ENCODE measurements at regions not wholly inside any gene's neighbourhood (a gene's known extent, or its start where the extent isn't known, plus 50 kb on each side); places are given as distances from the start of the nearest gene placed in this dataset.

GRCh38 chr4:138656990-138657389 lies 358.6 kb upstream of the NOCT start:
- Histone ChIP-seq H3K27ac (ENCODE audit: low read depth, low read length) (no peak overlapping the region), H3K79me2 (ENCODE audit: insufficient read depth, low read length) (no peaks in the 10 kb centered on the region), H3K36me3 (ENCODE audit: insufficient read depth, low read length) (no peaks in the 10 kb centered on the region), H3K27me3 (ENCODE audit: insufficient read depth, low read length) (no peaks in the 10 kb centered on the region), H3K4me3 (ENCODE audit: insufficient read depth, low read length) (no peak overlapping the region), H3K4me2 (ENCODE audit: insufficient read depth, low read length) (no peak overlapping the region), H4K20me1 (ENCODE audit: insufficient read depth, low read length) (no peaks in the 10 kb centered on the region), H3K4me1 (ENCODE audit: insufficient read depth, low read length) (no peaks in the 10 kb centered on the region), H3K9me3 (ENCODE audit: low read depth, low read length) (no peaks in the 10 kb centered on the region), H2AFZ (ENCODE audit: low read length) (no peak overlapping the region)
- TF ChIP-seq CTCF (IDR thresholded peaks at IDR 0.05; ENCODE audit: extremely low read depth, low read depth, low read length) = no peak
- no peak for DNase-seq (ENCODE audit: insufficient read length, low spot score, missing footprints)

- Histone ChIP-seq H3K27me3 (ENCODE audit: insufficient read depth, low read length) (no peaks in the 10 kb centered on the region), H3K36me3 (ENCODE audit: insufficient read depth, low read length) (no peaks in the 10 kb centered on the region), H4K20me1 (ENCODE audit: insufficient read depth, low read length) (no peaks in the 10 kb centered on the region), H2AFZ (ENCODE audit: low read length) (no peak overlapping the region), H3K4me3 (ENCODE audit: insufficient read depth, low read length) (no peak overlapping the region), H3K4me2 (ENCODE audit: insufficient read depth, low read length) (no peak overlapping the region), H3K9me3 (ENCODE audit: low read depth, low read length) (no peaks in the 10 kb centered on the region), H3K27ac (ENCODE audit: low read depth, low read length) (no peak overlapping the region), H3K4me1 (ENCODE audit: insufficient read depth, low read length) (peaks cover 6% of the 10 kb centered on the region), H3K79me2 (ENCODE audit: insufficient read depth, low read length) (no peaks in the 10 kb centered on the region)
- no peak for DNase-seq (ENCODE audit: insufficient read length, low spot score, missing footprints)
- TF ChIP-seq CTCF (IDR thresholded peaks at IDR 0.05; ENCODE audit: extremely low read depth, low read depth, low read length) = no peak
These were observed 359.6 kb upstream of the NOCT start for GRCh38 chr4:138655985-138656384.

GRCh38 chr4:138655286-138655685 lies 360.3 kb upstream of the NOCT start:
- Histone ChIP-seq H3K4me1 (ENCODE audit: insufficient read depth, low read length) (peaks cover 10% of the 10 kb centered on the region), H2AFZ (ENCODE audit: low read length) (no peak overlapping the region), H3K27ac (ENCODE audit: low read depth, low read length) (no peak overlapping the region), H3K4me3 (ENCODE audit: insufficient read depth, low read length) (no peak overlapping the region), H3K27me3 (ENCODE audit: insufficient read depth, low read length) (no peaks in the 10 kb centered on the region), H3K79me2 (ENCODE audit: insufficient read depth, low read length) (no peaks in the 10 kb centered on the region), H3K9me3 (ENCODE audit: low read depth, low read length) (no peaks in the 10 kb centered on the region), H4K20me1 (ENCODE audit: insufficient read depth, low read length) (no peaks in the 10 kb centered on the region), H3K36me3 (ENCODE audit: insufficient read depth, low read length) (no peaks in the 10 kb centered on the region), H3K4me2 (ENCODE audit: insufficient read depth, low read length) (no peak overlapping the region)
- no peak for TF ChIP-seq CTCF (IDR thresholded peaks at IDR 0.05; ENCODE audit: extremely low read depth, low read depth, low read length)
- DNase-seq (ENCODE audit: insufficient read length, low spot score, missing footprints) = no peak

- Histone ChIP-seq H3K4me3 (ENCODE audit: insufficient read depth, low read length) (no peak overlapping the region), H3K9me3 (ENCODE audit: low read depth, low read length) (no peaks in the 10 kb centered on the region), H4K20me1 (ENCODE audit: insufficient read depth, low read length) (no peaks in the 10 kb centered on the region), H3K79me2 (ENCODE audit: insufficient read depth, low read length) (no peaks in the 10 kb centered on the region), H2AFZ (ENCODE audit: low read length) (peak overlapping the region; percentile 53), H3K4me2 (ENCODE audit: insufficient read depth, low read length) (peak overlapping the region; percentile 52), H3K27me3 (ENCODE audit: insufficient read depth, low read length) (no peaks in the 10 kb centered on the region), H3K4me1 (ENCODE audit: insufficient read depth, low read length) (peaks cover 12% of the 10 kb centered on the region), H3K36me3 (ENCODE audit: insufficient read depth, low read length) (no peaks in the 10 kb centered on the region), H3K27ac (ENCODE audit: low read depth, low read length) (peak overlapping the region; percentile 77)
- peak; percentile 80 for DNase-seq (ENCODE audit: insufficient read length, low spot score, missing footprints)
- TF ChIP-seq CTCF (IDR thresholded peaks at IDR 0.05; ENCODE audit: extremely low read depth, low read depth, low read length) = no peak
These were observed 364.6 kb upstream of the NOCT start for GRCh38 chr4:138650929-138651448.
